ENCODE measurements at regions not wholly inside any gene's neighbourhood (a gene's known extent, or its start where the extent isn't known, plus 50 kb on each side); places are given as distances from the start of the nearest gene placed in this dataset.

GRCh38 chr20:22833851-22834250 lies 201.3 kb upstream of the SSTR4 start:
- TF ChIP-seq CTCF (IDR thresholded peaks at IDR 0.05) (no peak), TAF1 (IDR thresholded peaks at IDR 0.05; ENCODE audit: borderline replicate concordance, low read depth, low read length) (no peak), RAD21 (IDR thresholded peaks at IDR 0.05; ENCODE audit: low read length) (no peak), TCF12 (IDR thresholded peaks at IDR 0.05) (no peak)

All from SK-N-SH (cell line).